GM12878 (cell line): ENCODE measurements at regions not wholly inside any gene's neighbourhood (a gene's known extent, or its start where the extent isn't known, plus 50 kb on each side); places are given as distances from the start of the nearest gene placed in this dataset.

ENCODE experiments used
- ATAC-seq: fragments of 200-7000 bp; cut with Tn5 transposase; 3 replicates; pipeline ENCODE4 v1.9.1; 2020; ENCODE audit warnings: mild to moderate bottlenecking, moderate library complexity
- BruUV-seq: library from RNA; stranded (reverse); fragments of 400-500 nt; replicated peaks from 2 replicates; lab custom pipeline; 2021; lab: Mats Ljungman, UMichigan
- CTCF ChIA-PET: fragments of 300-600 bp; sonication (Branson Sonifier 250); formaldehyde crosslinking; extraction: SDS; loops from one replicate; lab custom pipeline; 2021; ENCODE audit warnings: inconsistent platforms; lab: Yijun Ruan, JAX
- POLR2A ChIA-PET: fragments of 350-600 bp; formaldehyde crosslinking; extraction: SDS; loops from one replicate; lab custom pipeline; 2021; ENCODE audit warnings: inconsistent platforms; lab: Charles Lee
- RAD21 ChIA-PET: fragments of 300-600 bp; sonication (Branson Sonifier 250); formaldehyde crosslinking; loops from one replicate; lab custom pipeline; 2023; ENCODE audit warnings: antibody characterized with exemption; ENCODE audit not compliant: unreplicated experiment; lab: Charles Lee
- SMC1A ChIA-PET: fragments of 300-600 bp; sonication (Branson Sonifier 250); formaldehyde crosslinking; loops from one replicate; lab custom pipeline; 2023; ENCODE audit not compliant: unreplicated experiment, uncharacterized antibody; lab: Charles Lee
- DNase-seq: peaks from one replicate; pipeline ENCODE4 v3.0.0-alpha.2; 2011; ENCODE audit warnings: low read depth, low spot score
- FAIRE-seq: peaks from 3 replicates; lab custom pipeline; 2011; peaks lifted over from hg19 to GRCh38; lab: Jason Lieb, UNC
- H2AFZ ChIP-seq: 2 replicates; pipeline ENCODE4 v1.6.0; 2011; ENCODE audit warnings: low read depth, low read length, control low read depth; ENCODE audit not compliant: control insufficient read depth
- H3K27ac ChIP-seq: 2 replicates; pipeline ENCODE4 v1.5.1; 2011; ENCODE audit warnings: control low read depth; ENCODE audit not compliant: control insufficient read depth, insufficient read depth
- H3K27me3 ChIP-seq, 2 experiments: replicated peaks in 1 of 2; 2 replicates each; pipeline versions ENCODE4 v1.6.0 to v1.6.1; 2011; ENCODE audit warnings: low read length in 1 of 2; ENCODE audit not compliant: control insufficient read depth in 2 of 2, insufficient read depth in 2 of 2
- H3K36me3 ChIP-seq, 2 experiments: 2 replicates each; pipeline ENCODE4 v1.5.1; 2011; ENCODE audit warnings: low read length in 1 of 2; ENCODE audit not compliant: control insufficient read depth in 2 of 2, insufficient read depth in 2 of 2
- H3K4me1 ChIP-seq: 2 replicates; pipeline ENCODE4 v1.6.1; 2011; ENCODE audit warnings: mild to moderate bottlenecking, low read length, moderate library complexity, mixed read lengths; ENCODE audit not compliant: control insufficient read depth, insufficient read depth
- H3K4me2 ChIP-seq: 2 replicates; pipeline ENCODE4 v1.6.0; 2011; ENCODE audit warnings: control low read depth; ENCODE audit not compliant: control insufficient read depth, insufficient read depth
- H3K4me3 ChIP-seq: fragments of 200-600 bp; sonication (generic); 2 replicates; pipeline ENCODE4 v1.5.1; 2016
- H3K79me2 ChIP-seq: 2 replicates; pipeline ENCODE4 v1.6.0; 2011; ENCODE audit warnings: low read length; ENCODE audit not compliant: control insufficient read depth, insufficient read depth
- H3K9ac ChIP-seq: 2 replicates; pipeline ENCODE4 v1.8.0; 2011; ENCODE audit warnings: low read length, control low read depth, mixed read lengths; ENCODE audit not compliant: control insufficient read depth, insufficient read depth
- H3K9me3 ChIP-seq: replicated peaks from 3 replicates; pipeline ENCODE4 v1.5.1; 2011; ENCODE audit warnings: mild to moderate bottlenecking, low read length; ENCODE audit not compliant: control insufficient read depth, insufficient read depth
- H4K20me1 ChIP-seq: 2 replicates; pipeline ENCODE4 v1.6.0; 2011; ENCODE audit not compliant: control insufficient read depth, insufficient read depth
- ATF3 ChIP-seq: IDR thresholded peaks from 2 replicates; pipeline ENCODE4 v1.6.1; 2011; ENCODE audit warnings: low read depth, mild to moderate bottlenecking, low read length, moderate library complexity, borderline replicate concordance; ENCODE audit errors: extremely low read depth
- CREM ChIP-seq: IDR thresholded peaks from 2 replicates; pipeline ENCODE4 v1.6.1; 2014; ENCODE audit warnings: antibody characterized with exemption, low read depth
- CTCF ChIP-seq, 3 experiments: IDR thresholded peaks in 2 of 3; conservative IDR thresholded peaks in 1 of 3; 2 replicates each; pipeline ENCODE4 v1.5.1; 2011; ENCODE audit warnings: low read depth in 3 of 3, low read length in 3 of 3, mild to moderate bottlenecking in 3 of 3, control low read depth in 2 of 3, moderate library complexity in 2 of 3, inconsistent platforms in 1 of 3, mixed read lengths in 1 of 3; ENCODE audit not compliant: control insufficient read depth in 2 of 3, insufficient read depth in 1 of 3; ENCODE audit errors: extremely low read depth in 1 of 3
- DPF2 ChIP-seq: fragments of 450-650 bp; IDR thresholded peaks from 2 replicates; pipeline ENCODE4 v1.6.1; 2017; ENCODE audit warnings: mild to moderate bottlenecking
- IKZF1 ChIP-seq: fragments of 450-650 bp; conservative IDR thresholded peaks from 2 replicates; pipeline ENCODE4 v1.6.1; 2017; ENCODE audit warnings: antibody characterized with exemption, mild to moderate bottlenecking
- IRF3 ChIP-seq: fragments of 450-650 bp; IDR thresholded peaks from 2 replicates; pipeline ENCODE4 v1.6.1; 2014; ENCODE audit warnings: mild to moderate bottlenecking
- IRF4 ChIP-seq: IDR thresholded peaks from 2 replicates; pipeline ENCODE4 v1.6.1; 2011; ENCODE audit warnings: low read depth, low read length
- MYC ChIP-seq: IDR thresholded peaks from 2 replicates; pipeline ENCODE4 v1.6.1; 2011; ENCODE audit warnings: mild to moderate bottlenecking, low read length, moderate library complexity, inconsistent platforms; ENCODE audit not compliant: insufficient read depth, insufficient replicate concordance, insufficient read length, severe bottlenecking
- PAX5 ChIP-seq: IDR thresholded peaks from 2 replicates; pipeline ENCODE4 v1.6.1; 2011; ENCODE audit warnings: low read depth, low read length, borderline replicate concordance
- RELB ChIP-seq: fragments of 450-650 bp; IDR thresholded peaks from 2 replicates; pipeline ENCODE4 v1.6.1; 2017; ENCODE audit warnings: low read depth, mild to moderate bottlenecking, moderate library complexity
- SIN3A ChIP-seq: IDR thresholded peaks from 2 replicates; pipeline ENCODE4 v1.6.1; 2012; ENCODE audit warnings: low read depth, low read length, improper control_type of control experiment
- SMAD5 ChIP-seq: IDR thresholded peaks from 2 replicates; pipeline ENCODE4 v1.6.1; 2016; ENCODE audit warnings: antibody characterized with exemption, low read depth
- ZNF207 ChIP-seq: fragments of 450-650 bp; IDR thresholded peaks from 2 replicates; pipeline ENCODE4 v1.6.1; 2014; ENCODE audit warnings: antibody characterized with exemption, mild to moderate bottlenecking, borderline replicate concordance
- ZSCAN29 ChIP-seq: fragments of 450-650 bp; IDR thresholded peaks from 2 replicates; pipeline ENCODE4 v1.6.1; 2017; ENCODE audit warnings: mild to moderate bottlenecking, moderate library complexity
- WGBS: methylation state at CpG from one replicate; pipeline ENCODE4 v1.1.6; 2016; ENCODE audit warnings: low lambda C conversion rate; ENCODE audit not compliant: insufficient replicate concordance, insufficient coverage; ENCODE audit errors: missing lambda C conversion rate; 5-methylcytosine and 5-hydroxymethylcytosine counted together
- in situ Hi-C: fragments of 300-500 bp; cut with MboI; formaldehyde crosslinking; loops from 9 replicates; pipeline ENCODE4 v1.14.3; 2018; ENCODE audit warnings: mixed read lengths
- intact Hi-C: fragments of 100-400 bp; cut with micrococcal nuclease; formaldehyde crosslinking; loops from one replicate; pipeline ENCODE4 v1.14.2; 2022; ENCODE audit not compliant: unreplicated experiment

- H3K4me3 ChIP-seq = no peak overlapping the region
- CTCF ChIA-PET = no interaction called here
- ATAC-seq = no peak
- no peaks in the 10 kb centered on the region for H3K9me3 ChIP-seq
- intact Hi-C loops = no loop called here
- no peak overlapping the region for H3K9ac ChIP-seq
- H3K79me2 ChIP-seq = no peaks in the 10 kb centered on the region
- DNase-seq = no peak
- no TSS peak for BruUV-seq
- SMC1A ChIA-PET = no interaction called here
- no peaks in the 10 kb centered on the region for H3K36me3 ChIP-seq
- FAIRE-seq = no peak
- H3K4me1 ChIP-seq = no peaks in the 10 kb centered on the region
- no peak for TF ChIP-seq ATF3
- no peak for TF ChIP-seq CTCF (IDR thresholded peaks at IDR 0.05 in 2 of 3, conservative IDR thresholded peaks at IDR 0.05 in 1 of 3; ENCODE audit: control insufficient read depth in 2 of 3, extremely low read depth in 1 of 3, insufficient read depth in 1 of 3, low read depth in 3 of 3, low read length in 3 of 3)
- no peak for TF ChIP-seq CREM
- no peak for TF ChIP-seq SMAD5
- TF ChIP-seq PAX5 = no peak
- TF ChIP-seq, all 136 proteins: peak for 0
- ChIA-PET RAD21 (no interaction called here), POLR2A (no interaction called here)
- in situ Hi-C loops = no loop called here
- Histone ChIP-seq H3K27ac (no peak overlapping the region), H3K4me2 (no peak overlapping the region), H3K27me3 (no peaks in the 10 kb centered on the region), H2AFZ (no peak overlapping the region), H4K20me1 (no peaks in the 10 kb centered on the region)
- 29% methylated on average over 1 of the region's 1 CpG for WGBS
Observed at GRCh38 chr4:141459020-141459419, 177.4 kb upstream of the IL15 start.

GRCh38 chr4:141462361-141462760 lies 174.0 kb upstream of the IL15 start:
- no peak overlapping the region for H3K4me2 ChIP-seq
- ChIA-PET CTCF (no interaction called here), POLR2A (no interaction called here), SMC1A (no interaction called here), RAD21 (no interaction called here)
- FAIRE-seq (no peak), DNase-seq (no peak), ATAC-seq (no peak)
- no peaks in the 10 kb centered on the region for H3K27me3 ChIP-seq
- H3K36me3 ChIP-seq = no peaks in the 10 kb centered on the region
- intact Hi-C loops (no loop called here), in situ Hi-C loops (no loop called here)
- no peaks in the 10 kb centered on the region for H3K9me3 ChIP-seq
- BruUV-seq = no TSS peak
- no peak overlapping the region for H2AFZ ChIP-seq
- no peak overlapping the region for H3K27ac ChIP-seq
- no peaks in the 10 kb centered on the region for H4K20me1 ChIP-seq
- H3K9ac ChIP-seq = no peak overlapping the region
- no peak overlapping the region for H3K4me3 ChIP-seq
- no peaks in the 10 kb centered on the region for H3K4me1 ChIP-seq
- WGBS = 28% methylated on average over 2 of the region's 2 CpGs
- no peaks in the 10 kb centered on the region for H3K79me2 ChIP-seq
- TF ChIP-seq MYC = no peak
- no peak for TF ChIP-seq SIN3A
- TF ChIP-seq IKZF1 = no peak
- TF ChIP-seq DPF2 = no peak
- TF ChIP-seq IRF4 = no peak
- TF ChIP-seq ZSCAN29 = no peak
- no peak for TF ChIP-seq IRF3
- no peak for TF ChIP-seq ZNF207
- TF ChIP-seq RELB = no peak
